ENCODE measurements at regions not wholly inside any gene's neighbourhood (a gene's known extent, or its start where the extent isn't known, plus 50 kb on each side); places are given as distances from the start of the nearest gene placed in this dataset.

DNA sequence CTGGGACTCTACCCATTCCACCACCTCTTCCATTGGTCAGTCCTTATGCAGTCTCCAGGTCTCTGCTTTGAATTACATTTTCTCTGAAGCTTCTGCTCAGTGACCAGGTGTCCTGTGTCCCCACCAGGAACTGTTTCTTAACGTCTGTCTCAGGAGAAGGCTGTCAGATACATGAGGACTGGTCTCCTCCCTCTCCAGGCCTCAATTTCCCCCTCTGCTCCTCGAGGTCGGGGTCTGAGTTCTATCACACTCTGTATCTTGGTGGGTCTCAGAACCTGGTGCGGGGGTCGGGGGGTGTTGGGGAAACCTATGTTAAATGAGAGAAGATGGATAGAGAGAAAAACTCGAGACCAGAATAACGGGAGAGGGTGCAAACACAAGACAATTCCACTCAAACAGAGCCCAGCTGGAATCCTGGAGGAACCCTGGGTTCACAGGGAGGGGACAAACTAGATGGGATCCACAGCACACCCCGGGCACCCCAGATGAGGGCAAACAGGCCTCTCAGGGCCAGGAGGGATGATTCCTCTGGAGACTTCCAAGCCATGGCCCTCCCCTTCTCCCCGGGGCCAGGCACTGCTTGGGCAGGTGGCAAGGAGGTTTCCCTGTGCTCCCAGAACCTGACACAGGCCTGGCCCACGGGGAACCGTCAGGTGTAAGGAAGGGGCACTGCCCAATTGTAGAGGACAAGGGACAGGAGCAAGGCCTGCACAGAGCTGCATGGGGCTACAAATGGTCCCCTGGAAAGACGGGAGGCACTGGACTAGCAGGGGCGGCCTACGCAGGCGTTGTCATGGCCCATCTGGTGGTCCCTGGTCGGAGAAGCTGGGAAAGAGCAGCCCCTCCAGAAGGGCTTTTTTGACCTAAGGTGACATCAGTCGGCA is 313.2 kb upstream of the DIO3 start:
- ChIA-PET CTCF (no interaction called here), POLR2A (ENCODE audit: unreplicated experiment) (no interaction called here)
- Histone ChIP-seq H3K27ac (ENCODE audit: insufficient read depth, low read length) (no peak overlapping the region), H2AK5ac (ENCODE audit: low read depth, low read length) (no peak overlapping the region), H3K4me3 (ENCODE audit: insufficient read depth, low read depth, low read length) (no peak overlapping the region), H2BK20ac (ENCODE audit: low read depth, low read length) (no peak overlapping the region), H3K9ac (ENCODE audit: low read depth, low read length) (no peak overlapping the region), H3K36me3 (ENCODE audit: control insufficient read depth, insufficient read depth, low read length) (no peaks in the 10 kb centered on the region), H3K79me1 (ENCODE audit: low read depth in 1 of 2, low read length in 2 of 2) (no peaks in the 10 kb centered on the region), H3K27me3 (ENCODE audit: control insufficient read depth, insufficient read depth, low read length) (peaks cover 14% of the 10 kb centered on the region; the same call in 1 of the 2 replicates), H2BK120ac (ENCODE audit: low read depth, low read length) (no peak overlapping the region), H3K9me3 (ENCODE audit: control insufficient read depth, insufficient read depth, low read length) (peaks cover 2% of the 10 kb centered on the region; the same call in 1 of the 2 replicates), H4K20me1 (ENCODE audit: insufficient read depth, low read length) (no peaks in the 10 kb centered on the region), H2AK9ac (replicated peaks; ENCODE audit: low read depth, low read length, poor library complexity) (no peak overlapping the region), H2BK5ac (ENCODE audit: low read depth, low read length, poor library complexity, severe bottlenecking) (no peak overlapping the region), H4K5ac (ENCODE audit: low read depth, low read length) (no peak overlapping the region), H3K4me1 (ENCODE audit: control insufficient read depth, insufficient read depth, low read length) (no peaks in the 10 kb centered on the region), H3K18ac (ENCODE audit: low read depth, low read length) (no peak overlapping the region), H4K91ac (ENCODE audit: insufficient read depth, low read depth, low read length) (no peak overlapping the region), H3K56ac (ENCODE audit: extremely low read depth, insufficient read depth, low read length) (no peak overlapping the region), H2BK15ac (ENCODE audit: low read depth, low read length) (no peak overlapping the region), H2AFZ (replicated peaks; ENCODE audit: low read length, poor library complexity) (no peak overlapping the region), H3K4me2 (ENCODE audit: low read depth, low read length) (no peak overlapping the region), H3K4ac (ENCODE audit: low read depth, low read length) (no peak overlapping the region), H4K8ac (ENCODE audit: low read depth in 2 of 2, low read length in 2 of 2) (no peak overlapping the region), H3K23ac (ENCODE audit: low read depth, low read length) (no peak overlapping the region), H3K9me1 (ENCODE audit: insufficient read depth, low read length) (no peaks in the 10 kb centered on the region), H3K14ac (replicated peaks; ENCODE audit: low read depth, low read length) (no peak overlapping the region)
- no CpG with 5 or more reads among the region's 17 CpGs for WGBS, 2 experiments (ENCODE audit: extremely low coverage in 2 of 2, insufficient read length in 1 of 2)
- intact Hi-C loops (cut with micrococcal nuclease) (no loop called here), dilution Hi-C loops (cut with HindIII; ENCODE audit: low sequenced_read_pairs, unreplicated experiment) (no loop called here), in situ Hi-C loops (cut with MboI; ENCODE audit: low sequenced_read_pairs) (loop anchor here (25.0 kb wide), 2 partner anchors 536 to 836 kb away; no protein-coding TSS in a partner anchor)
- TF ChIP-seq BHLHE40 (IDR thresholded peaks at IDR 0.05; ENCODE audit: low read depth, low read length), result no peak
- no peak for TF ChIP-seq MXI1 (IDR thresholded peaks at IDR 0.05; ENCODE audit: borderline replicate concordance, low read depth, low read length)
- TF ChIP-seq RFX5 (IDR thresholded peaks at IDR 0.05; ENCODE audit: low read depth, low read length), result no peak
- TF ChIP-seq MAZ (IDR thresholded peaks at IDR 0.05; ENCODE audit: borderline replicate concordance, low read depth, low read length), result no peak
- TF ChIP-seq POLR2A (IDR thresholded peaks at IDR 0.05; ENCODE audit: low read depth, low read length), result no peak
- TF ChIP-seq MAFK (IDR thresholded peaks at IDR 0.05; ENCODE audit: low read depth, low read length), result no peak
- no peak for TF ChIP-seq RCOR1 (IDR thresholded peaks at IDR 0.05; ENCODE audit: insufficient replicate concordance, low read length)
- TF ChIP-seq CHD1 (IDR thresholded peaks at IDR 0.05; ENCODE audit: low read depth, low read length), result no peak
- no peak for TF ChIP-seq FOS (IDR thresholded peaks at IDR 0.05; ENCODE audit: low read depth, low read length)
- TF ChIP-seq, protein P1, sequence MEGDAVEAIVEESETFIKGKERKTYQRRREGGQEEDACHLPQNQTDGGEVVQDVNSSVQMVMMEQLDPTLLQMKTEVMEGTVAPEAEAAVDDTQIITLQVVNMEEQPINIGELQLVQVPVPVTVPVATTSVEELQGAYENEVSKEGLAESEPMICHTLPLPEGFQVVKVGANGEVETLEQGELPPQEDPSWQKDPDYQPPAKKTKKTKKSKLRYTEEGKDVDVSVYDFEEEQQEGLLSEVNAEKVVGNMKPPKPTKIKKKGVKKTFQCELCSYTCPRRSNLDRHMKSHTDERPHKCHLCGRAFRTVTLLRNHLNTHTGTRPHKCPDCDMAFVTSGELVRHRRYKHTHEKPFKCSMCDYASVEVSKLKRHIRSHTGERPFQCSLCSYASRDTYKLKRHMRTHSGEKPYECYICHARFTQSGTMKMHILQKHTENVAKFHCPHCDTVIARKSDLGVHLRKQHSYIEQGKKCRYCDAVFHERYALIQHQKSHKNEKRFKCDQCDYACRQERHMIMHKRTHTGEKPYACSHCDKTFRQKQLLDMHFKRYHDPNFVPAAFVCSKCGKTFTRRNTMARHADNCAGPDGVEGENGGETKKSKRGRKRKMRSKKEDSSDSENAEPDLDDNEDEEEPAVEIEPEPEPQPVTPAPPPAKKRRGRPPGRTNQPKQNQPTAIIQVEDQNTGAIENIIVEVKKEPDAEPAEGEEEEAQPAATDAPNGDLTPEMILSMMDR (conservative IDR thresholded peaks at IDR 0.05; ENCODE audit: low read depth, low read length), result no peak
- TF ChIP-seq, protein P2, sequence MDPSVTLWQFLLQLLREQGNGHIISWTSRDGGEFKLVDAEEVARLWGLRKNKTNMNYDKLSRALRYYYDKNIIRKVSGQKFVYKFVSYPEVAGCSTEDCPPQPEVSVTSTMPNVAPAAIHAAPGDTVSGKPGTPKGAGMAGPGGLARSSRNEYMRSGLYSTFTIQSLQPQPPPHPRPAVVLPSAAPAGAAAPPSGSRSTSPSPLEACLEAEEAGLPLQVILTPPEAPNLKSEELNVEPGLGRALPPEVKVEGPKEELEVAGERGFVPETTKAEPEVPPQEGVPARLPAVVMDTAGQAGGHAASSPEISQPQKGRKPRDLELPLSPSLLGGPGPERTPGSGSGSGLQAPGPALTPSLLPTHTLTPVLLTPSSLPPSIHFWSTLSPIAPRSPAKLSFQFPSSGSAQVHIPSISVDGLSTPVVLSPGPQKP (IDR thresholded peaks at IDR 0.05; ENCODE audit: borderline replicate concordance, low read depth, low read length), result no peak
- no peak for TF ChIP-seq SMC3 (IDR thresholded peaks at IDR 0.05; ENCODE audit: low read depth, low read length)
- ATAC-seq (ENCODE audit: low read depth) (no peak), DNase-seq (no peak)
- BruUV-seq (replicated peaks), result no TSS peak
